GM12878 (cell line): ENCODE measurements at regions not wholly inside any gene's neighbourhood (a gene's known extent, or its start where the extent isn't known, plus 50 kb on each side); places are given as distances from the start of the nearest gene placed in this dataset.

Source experiments
- ATAC-seq: fragments of 200-7000 bp; cut with Tn5 transposase; 3 replicates; pipeline ENCODE4 v1.9.1; 2020; ENCODE audit warnings: mild to moderate bottlenecking, moderate library complexity
- BruUV-seq: library from RNA; stranded (reverse); fragments of 400-500 nt; replicated peaks from 2 replicates; lab custom pipeline; 2021; lab: Mats Ljungman, UMichigan
- CTCF ChIA-PET: fragments of 300-600 bp; sonication (Branson Sonifier 250); formaldehyde crosslinking; extraction: SDS; loops from one replicate; lab custom pipeline; 2021; ENCODE audit warnings: inconsistent platforms; lab: Yijun Ruan, JAX
- POLR2A ChIA-PET: fragments of 350-600 bp; formaldehyde crosslinking; extraction: SDS; loops from one replicate; lab custom pipeline; 2021; ENCODE audit warnings: inconsistent platforms; lab: Charles Lee
- RAD21 ChIA-PET: fragments of 300-600 bp; sonication (Branson Sonifier 250); formaldehyde crosslinking; loops from one replicate; lab custom pipeline; 2023; ENCODE audit warnings: antibody characterized with exemption; ENCODE audit not compliant: unreplicated experiment; lab: Charles Lee
- SMC1A ChIA-PET: fragments of 300-600 bp; sonication (Branson Sonifier 250); formaldehyde crosslinking; loops from one replicate; lab custom pipeline; 2023; ENCODE audit not compliant: unreplicated experiment, uncharacterized antibody; lab: Charles Lee
- DNase-seq: peaks from one replicate; pipeline ENCODE4 v3.0.0-alpha.2; 2011; ENCODE audit warnings: low read depth, low spot score
- FAIRE-seq: peaks from 3 replicates; lab custom pipeline; 2011; peaks lifted over from hg19 to GRCh38; lab: Jason Lieb, UNC
- H2AFZ ChIP-seq: 2 replicates; pipeline ENCODE4 v1.6.0; 2011; ENCODE audit warnings: low read depth, low read length, control low read depth; ENCODE audit not compliant: control insufficient read depth
- H3K27ac ChIP-seq: 2 replicates; pipeline ENCODE4 v1.5.1; 2011; ENCODE audit warnings: control low read depth; ENCODE audit not compliant: control insufficient read depth, insufficient read depth
- H3K27me3 ChIP-seq, 2 experiments: replicated peaks in 1 of 2; 2 replicates each; pipeline versions ENCODE4 v1.6.0 to v1.6.1; 2011; ENCODE audit warnings: low read length in 1 of 2; ENCODE audit not compliant: control insufficient read depth in 2 of 2, insufficient read depth in 2 of 2
- H3K36me3 ChIP-seq, 2 experiments: 2 replicates each; pipeline ENCODE4 v1.5.1; 2011; ENCODE audit warnings: low read length in 1 of 2; ENCODE audit not compliant: control insufficient read depth in 2 of 2, insufficient read depth in 2 of 2
- H3K4me1 ChIP-seq: 2 replicates; pipeline ENCODE4 v1.6.1; 2011; ENCODE audit warnings: mild to moderate bottlenecking, low read length, moderate library complexity, mixed read lengths; ENCODE audit not compliant: control insufficient read depth, insufficient read depth
- H3K4me2 ChIP-seq: 2 replicates; pipeline ENCODE4 v1.6.0; 2011; ENCODE audit warnings: control low read depth; ENCODE audit not compliant: control insufficient read depth, insufficient read depth
- H3K4me3 ChIP-seq: fragments of 200-600 bp; sonication (generic); 2 replicates; pipeline ENCODE4 v1.5.1; 2016
- H3K79me2 ChIP-seq: 2 replicates; pipeline ENCODE4 v1.6.0; 2011; ENCODE audit warnings: low read length; ENCODE audit not compliant: control insufficient read depth, insufficient read depth
- H3K9ac ChIP-seq: 2 replicates; pipeline ENCODE4 v1.8.0; 2011; ENCODE audit warnings: low read length, control low read depth, mixed read lengths; ENCODE audit not compliant: control insufficient read depth, insufficient read depth
- H3K9me3 ChIP-seq: replicated peaks from 3 replicates; pipeline ENCODE4 v1.5.1; 2011; ENCODE audit warnings: mild to moderate bottlenecking, low read length; ENCODE audit not compliant: control insufficient read depth, insufficient read depth
- H4K20me1 ChIP-seq: 2 replicates; pipeline ENCODE4 v1.6.0; 2011; ENCODE audit not compliant: control insufficient read depth, insufficient read depth
- CBX3 ChIP-seq: fragments of 200-600 bp; sonication (generic); IDR thresholded peaks from 2 replicates; pipeline ENCODE4 v1.6.1; 2016; ENCODE audit warnings: low read depth, borderline replicate concordance
- FOXM1 ChIP-seq: IDR thresholded peaks from 2 replicates; pipeline ENCODE4 v1.6.1; 2012; ENCODE audit warnings: low read depth, mild to moderate bottlenecking, inconsistent platforms, low read length, moderate library complexity
- MXI1 ChIP-seq: fragments of 150-350 bp; IDR thresholded peaks from 2 replicates; pipeline ENCODE4 v1.6.1; 2011; ENCODE audit warnings: low read depth, mild to moderate bottlenecking, inconsistent platforms, low read length, improper control_type of control experiment
- SKIL ChIP-seq: fragments of 450-650 bp; IDR thresholded peaks from 2 replicates; pipeline ENCODE4 v1.6.1; 2017; ENCODE audit warnings: mild to moderate bottlenecking, low read depth, inconsistent platforms; ENCODE audit not compliant: poor library complexity, severe bottlenecking
- SREBF1 ChIP-seq: IDR thresholded peaks from 2 replicates; pipeline ENCODE4 v1.6.1; 2012; ENCODE audit warnings: mild to moderate bottlenecking, low read length
- TBL1XR1 ChIP-seq: IDR thresholded peaks from 2 replicates; pipeline ENCODE4 v1.6.1; 2012; ENCODE audit warnings: low read depth, low read length, improper control_type of control experiment
- whole genome bisulfite sequencing: methylation state at CpG from one replicate; pipeline ENCODE4 v1.1.6; 2016; ENCODE audit warnings: low lambda C conversion rate; ENCODE audit not compliant: insufficient replicate concordance, insufficient coverage; ENCODE audit errors: missing lambda C conversion rate; 5-methylcytosine and 5-hydroxymethylcytosine counted together
- in situ Hi-C: fragments of 300-500 bp; cut with MboI; formaldehyde crosslinking; loops from 9 replicates; pipeline ENCODE4 v1.14.3; 2018; ENCODE audit warnings: mixed read lengths
- intact Hi-C: fragments of 100-400 bp; cut with micrococcal nuclease; formaldehyde crosslinking; loops from one replicate; pipeline ENCODE4 v1.14.2; 2022; ENCODE audit not compliant: unreplicated experiment
- TF ChIP-seq, protein P1 (sequence below): fragments of 450-650 bp; IDR thresholded peaks from 2 replicates; pipeline ENCODE4 v1.6.1; 2017; ENCODE audit warnings: low read depth, mild to moderate bottlenecking, moderate library complexity
- TF ChIP-seq, protein P2 (sequence below): IDR thresholded peaks from 2 replicates; pipeline ENCODE4 v1.6.1; 2011; ENCODE audit warnings: borderline replicate concordance, low read depth, mild to moderate bottlenecking, moderate library complexity, mixed read lengths, low read length; ENCODE audit not compliant: insufficient read depth; ENCODE audit errors: extremely low read length

DNA sequence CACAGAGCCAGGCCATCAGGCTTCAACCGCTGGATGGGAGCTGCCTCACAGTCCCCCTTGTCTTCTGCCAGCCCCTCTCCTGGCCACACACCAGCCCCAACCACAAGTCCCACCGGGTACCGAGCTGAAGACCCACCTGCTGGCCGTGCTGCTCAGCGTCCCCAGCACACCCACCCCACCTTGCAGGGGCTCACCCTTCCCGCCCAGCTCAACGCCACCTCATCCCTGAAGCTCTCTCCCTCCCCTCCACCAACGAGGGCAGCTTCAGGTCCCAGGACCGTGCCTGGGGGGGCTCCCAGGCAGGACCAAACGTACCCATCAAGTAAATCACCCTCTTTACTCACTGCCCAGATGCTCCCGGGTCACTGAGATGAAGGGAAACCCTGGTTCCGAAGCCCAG lies 141.0 kb downstream of the CRYBB2 start:
- SMC1A ChIA-PET: interaction anchor here (0.8 kb wide), 1 partner anchor 59 kb away, joined by 4 read pairs; no protein-coding TSS in a partner anchor
- in situ Hi-C loops: loop anchor here (5.0 kb wide), 1 partner anchor 87 kb away; no protein-coding TSS in a partner anchor
- Histone ChIP-seq H3K4me1 (peaks cover 5% of the 10 kb centered on the region; the same call in 1 of the 2 replicates), H3K27me3 (no peaks in the 10 kb centered on the region), H3K79me2 (no peaks in the 10 kb centered on the region), H2AFZ (no peak overlapping the region), H3K9me3 (no peaks in the 10 kb centered on the region), H3K4me2 (no peak overlapping the region), H3K9ac (no peak overlapping the region), H3K4me3 (no peak overlapping the region), H4K20me1 (peaks cover 3% of the 10 kb centered on the region; the same call in 1 of the 2 replicates), H3K36me3 (peaks cover 10 to 26% of the 10 kb centered on the region in 2 experiments; a peak in 3 of 4 replicates), H3K27ac (no peak overlapping the region)
- FAIRE-seq: no peak
- POLR2A ChIA-PET: no interaction called here
- DNase-seq: no peak
- RAD21 ChIA-PET: no interaction called here
- BruUV-seq: no TSS peak
- intact Hi-C loops: no loop called here
- no peak for ATAC-seq
- 81% methylated on average over 9 of the region's 12 CpGs for WGBS
- no peak for TF ChIP-seq MXI1
- TF ChIP-seq TBL1XR1: no peak
- TF ChIP-seq CBX3: no peak
- TF ChIP-seq SREBF1: no peak
- CTCF ChIA-PET: interaction anchor here (0.9 to 1.5 kb wide), 3 partner anchors 16 to 181 kb away, joined by 3 to 4 read pairs (median 3); no protein-coding TSS in a partner anchor

GRCh38 chr22:25360891-25361645 lies 141.6 kb downstream of the CRYBB2 start:
- no TSS peak for BruUV-seq
- no peak overlapping the region for H2AFZ ChIP-seq
- RAD21 ChIA-PET: no interaction called here
- H3K27ac ChIP-seq: no peak overlapping the region
- intact Hi-C loops: no loop called here
- H3K79me2 ChIP-seq: no peaks in the 10 kb centered on the region
- SMC1A ChIA-PET: interaction anchor here (0.8 kb wide), 1 partner anchor 58 kb away, joined by 4 read pairs; no protein-coding TSS in a partner anchor
- ATAC-seq (no peak), FAIRE-seq (no peak), DNase-seq (no peak)
- H3K4me2 ChIP-seq: no peak overlapping the region
- H3K27me3 ChIP-seq: no peaks in the 10 kb centered on the region
- CTCF ChIA-PET: interaction anchor here (0.9 to 1.5 kb wide), 4 partner anchors 11 to 181 kb away, joined by 3 to 4 read pairs (median 3); no protein-coding TSS in a partner anchor
- WGBS: 93% methylated on average over 15 of the region's 15 CpGs
- POLR2A ChIA-PET: no interaction called here
- no peaks in the 10 kb centered on the region for H3K9me3 ChIP-seq
- peaks cover 10 to 26% of the 10 kb centered on the region in 2 experiments; a peak in 3 of 4 replicates for H3K36me3 ChIP-seq
- no peak overlapping the region for H3K4me3 ChIP-seq
- in situ Hi-C loops: loop anchor here (5.0 kb wide), 1 partner anchor 86 kb away; no protein-coding TSS in a partner anchor
- H3K4me1 ChIP-seq: peaks cover 5% of the 10 kb centered on the region; the same call in 1 of the 2 replicates
- H3K9ac ChIP-seq: no peak overlapping the region
- peaks cover 3% of the 10 kb centered on the region; the same call in 1 of the 2 replicates for H4K20me1 ChIP-seq
- TF ChIP-seq, protein P1, sequence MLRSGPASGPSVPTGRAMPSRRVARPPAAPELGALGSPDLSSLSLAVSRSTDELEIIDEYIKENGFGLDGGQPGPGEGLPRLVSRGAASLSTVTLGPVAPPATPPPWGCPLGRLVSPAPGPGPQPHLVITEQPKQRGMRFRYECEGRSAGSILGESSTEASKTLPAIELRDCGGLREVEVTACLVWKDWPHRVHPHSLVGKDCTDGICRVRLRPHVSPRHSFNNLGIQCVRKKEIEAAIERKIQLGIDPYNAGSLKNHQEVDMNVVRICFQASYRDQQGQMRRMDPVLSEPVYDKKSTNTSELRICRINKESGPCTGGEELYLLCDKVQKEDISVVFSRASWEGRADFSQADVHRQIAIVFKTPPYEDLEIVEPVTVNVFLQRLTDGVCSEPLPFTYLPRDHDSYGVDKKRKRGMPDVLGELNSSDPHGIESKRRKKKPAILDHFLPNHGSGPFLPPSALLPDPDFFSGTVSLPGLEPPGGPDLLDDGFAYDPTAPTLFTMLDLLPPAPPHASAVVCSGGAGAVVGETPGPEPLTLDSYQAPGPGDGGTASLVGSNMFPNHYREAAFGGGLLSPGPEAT: no peak
- TF ChIP-seq FOXM1 (no peak), SKIL (no peak)
- TF ChIP-seq, protein P2, sequence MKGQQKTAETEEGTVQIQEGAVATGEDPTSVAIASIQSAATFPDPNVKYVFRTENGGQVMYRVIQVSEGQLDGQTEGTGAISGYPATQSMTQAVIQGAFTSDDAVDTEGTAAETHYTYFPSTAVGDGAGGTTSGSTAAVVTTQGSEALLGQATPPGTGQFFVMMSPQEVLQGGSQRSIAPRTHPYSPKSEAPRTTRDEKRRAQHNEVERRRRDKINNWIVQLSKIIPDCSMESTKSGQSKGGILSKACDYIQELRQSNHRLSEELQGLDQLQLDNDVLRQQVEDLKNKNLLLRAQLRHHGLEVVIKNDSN: no peak
